ENCODE measurements at regions not wholly inside any gene's neighbourhood (a gene's known extent, or its start where the extent isn't known, plus 50 kb on each side); places are given as distances from the start of the nearest gene placed in this dataset.
A peak's percentile ranks its signal among the peaks of the same experiment; 100 is the strongest.

GRCh38 chr5:98489021-98489420, 284.4 kb upstream of the RGMB start:
- H3K9me3 ChIP-seq: peaks cover 3% of the 10 kb centered on the region
- DNase-seq: no peak
- no peak overlapping the region for H3K4me3 ChIP-seq
- H3K36me3 ChIP-seq (ENCODE audit: low read depth): no peaks in the 10 kb centered on the region
- intact Hi-C loops (cut with DNase I, micrococcal nuclease): no loop called here
- no peak for ATAC-seq
- peaks cover 3% of the 10 kb centered on the region for H3K4me1 ChIP-seq (ENCODE audit: low read depth)
- TF ChIP-seq CTCF (IDR thresholded peaks at IDR 0.05): no peak

GRCh38 chr5:98490348-98490747, 283.1 kb upstream of the RGMB start:
- no peaks in the 10 kb centered on the region for H3K36me3 ChIP-seq (ENCODE audit: low read depth)
- H3K9me3 ChIP-seq: peaks cover 3% of the 10 kb centered on the region
- intact Hi-C loops (cut with DNase I, micrococcal nuclease): no loop called here
- H3K4me1 ChIP-seq (ENCODE audit: low read depth): peaks cover 3% of the 10 kb centered on the region
- ATAC-seq: no peak
- no peak for DNase-seq
- no peak overlapping the region for H3K4me3 ChIP-seq
- TF ChIP-seq CTCF (IDR thresholded peaks at IDR 0.05): no peak

GRCh38 chr5:98492258-98492657, 281.2 kb upstream of the RGMB start:
- peaks cover 3% of the 10 kb centered on the region for H3K9me3 ChIP-seq
- no peak for TF ChIP-seq CTCF (IDR thresholded peaks at IDR 0.05)
- peaks cover 3% of the 10 kb centered on the region for H3K4me1 ChIP-seq (ENCODE audit: low read depth)
- H3K36me3 ChIP-seq (ENCODE audit: low read depth): no peaks in the 10 kb centered on the region
- intact Hi-C loops (cut with DNase I, micrococcal nuclease): no loop called here
- no peak overlapping the region for H3K4me3 ChIP-seq
- peak; percentile 72 for ATAC-seq
- DNase-seq: no peak

- Histone ChIP-seq H3K9me3 (peaks cover 3% of the 10 kb centered on the region), H3K36me3 (ENCODE audit: low read depth) (no peaks in the 10 kb centered on the region), H3K4me1 (ENCODE audit: low read depth) (peaks cover 2% of the 10 kb centered on the region), H3K4me3 (no peak overlapping the region)
- ATAC-seq (no peak), DNase-seq (no peak)
- intact Hi-C loops (cut with DNase I, micrococcal nuclease): no loop called here
- TF ChIP-seq CTCF (IDR thresholded peaks at IDR 0.05): no peak
Observed at GRCh38 chr5:98497418-98497817, 276.0 kb upstream of the RGMB start.

- no peak for DNase-seq
- intact Hi-C loops (cut with DNase I, micrococcal nuclease): no loop called here
- TF ChIP-seq CTCF (IDR thresholded peaks at IDR 0.05): no peak
- peaks cover 3% of the 10 kb centered on the region for H3K9me3 ChIP-seq
- peak; percentile 83 for ATAC-seq
- no peaks in the 10 kb centered on the region for H3K36me3 ChIP-seq (ENCODE audit: low read depth)
- peaks cover 2% of the 10 kb centered on the region for H3K4me1 ChIP-seq (ENCODE audit: low read depth)
- no peak overlapping the region for H3K4me3 ChIP-seq
Observed at GRCh38 chr5:98498028-98498427, 275.4 kb upstream of the RGMB start.

GRCh38 chr5:98499892-98500291, 273.6 kb upstream of the RGMB start:
- DNase-seq (no peak), ATAC-seq (no peak)
- Histone ChIP-seq H3K36me3 (ENCODE audit: low read depth) (no peaks in the 10 kb centered on the region), H3K4me1 (ENCODE audit: low read depth) (peaks cover 2% of the 10 kb centered on the region), H3K4me3 (no peak overlapping the region), H3K9me3 (no peaks in the 10 kb centered on the region)
- TF ChIP-seq CTCF (IDR thresholded peaks at IDR 0.05): no peak
- intact Hi-C loops (cut with DNase I, micrococcal nuclease): no loop called here
